GM12878 (cell line): ENCODE measurements at regions not wholly inside any gene's neighbourhood (a gene's known extent, or its start where the extent isn't known, plus 50 kb on each side); places are given as distances from the start of the nearest gene placed in this dataset.

Experiments
- ATAC-seq: fragments of 200-7000 bp; cut with Tn5 transposase; 3 replicates; pipeline ENCODE4 v1.9.1; 2020; ENCODE audit warnings: mild to moderate bottlenecking, moderate library complexity
- BruUV-seq: library from RNA; stranded (reverse); fragments of 400-500 nt; replicated peaks from 2 replicates; lab custom pipeline; 2021; lab: Mats Ljungman, UMichigan
- CTCF ChIA-PET: fragments of 300-600 bp; sonication (Branson Sonifier 250); formaldehyde crosslinking; extraction: SDS; loops from one replicate; lab custom pipeline; 2021; ENCODE audit warnings: inconsistent platforms; lab: Yijun Ruan, JAX
- POLR2A ChIA-PET: fragments of 350-600 bp; formaldehyde crosslinking; extraction: SDS; loops from one replicate; lab custom pipeline; 2021; ENCODE audit warnings: inconsistent platforms; lab: Charles Lee
- RAD21 ChIA-PET: fragments of 300-600 bp; sonication (Branson Sonifier 250); formaldehyde crosslinking; loops from one replicate; lab custom pipeline; 2023; ENCODE audit warnings: antibody characterized with exemption; ENCODE audit not compliant: unreplicated experiment; lab: Charles Lee
- SMC1A ChIA-PET: fragments of 300-600 bp; sonication (Branson Sonifier 250); formaldehyde crosslinking; loops from one replicate; lab custom pipeline; 2023; ENCODE audit not compliant: unreplicated experiment, uncharacterized antibody; lab: Charles Lee
- DNase-seq: peaks from one replicate; pipeline ENCODE4 v3.0.0-alpha.2; 2011; ENCODE audit warnings: low read depth, low spot score
- FAIRE-seq: peaks from 3 replicates; lab custom pipeline; 2011; peaks lifted over from hg19 to GRCh38; lab: Jason Lieb, UNC
- H2AFZ ChIP-seq: 2 replicates; pipeline ENCODE4 v1.6.0; 2011; ENCODE audit warnings: low read depth, low read length, control low read depth; ENCODE audit not compliant: control insufficient read depth
- H3K27ac ChIP-seq: 2 replicates; pipeline ENCODE4 v1.5.1; 2011; ENCODE audit warnings: control low read depth; ENCODE audit not compliant: control insufficient read depth, insufficient read depth
- H3K27me3 ChIP-seq, 2 experiments: replicated peaks in 1 of 2; 2 replicates each; pipeline versions ENCODE4 v1.6.0 to v1.6.1; 2011; ENCODE audit warnings: low read length in 1 of 2; ENCODE audit not compliant: control insufficient read depth in 2 of 2, insufficient read depth in 2 of 2
- H3K36me3 ChIP-seq, 2 experiments: 2 replicates each; pipeline ENCODE4 v1.5.1; 2011; ENCODE audit warnings: low read length in 1 of 2; ENCODE audit not compliant: control insufficient read depth in 2 of 2, insufficient read depth in 2 of 2
- H3K4me1 ChIP-seq: 2 replicates; pipeline ENCODE4 v1.6.1; 2011; ENCODE audit warnings: mild to moderate bottlenecking, low read length, moderate library complexity, mixed read lengths; ENCODE audit not compliant: control insufficient read depth, insufficient read depth
- H3K4me2 ChIP-seq: 2 replicates; pipeline ENCODE4 v1.6.0; 2011; ENCODE audit warnings: control low read depth; ENCODE audit not compliant: control insufficient read depth, insufficient read depth
- H3K4me3 ChIP-seq: fragments of 200-600 bp; sonication (generic); 2 replicates; pipeline ENCODE4 v1.5.1; 2016
- H3K79me2 ChIP-seq: 2 replicates; pipeline ENCODE4 v1.6.0; 2011; ENCODE audit warnings: low read length; ENCODE audit not compliant: control insufficient read depth, insufficient read depth
- H3K9ac ChIP-seq: 2 replicates; pipeline ENCODE4 v1.8.0; 2011; ENCODE audit warnings: low read length, control low read depth, mixed read lengths; ENCODE audit not compliant: control insufficient read depth, insufficient read depth
- H3K9me3 ChIP-seq: replicated peaks from 3 replicates; pipeline ENCODE4 v1.5.1; 2011; ENCODE audit warnings: mild to moderate bottlenecking, low read length; ENCODE audit not compliant: control insufficient read depth, insufficient read depth
- H4K20me1 ChIP-seq: 2 replicates; pipeline ENCODE4 v1.6.0; 2011; ENCODE audit not compliant: control insufficient read depth, insufficient read depth
- CBFB ChIP-seq: IDR thresholded peaks from 2 replicates; pipeline ENCODE4 v1.6.1; 2016; ENCODE audit warnings: antibody characterized with exemption, low read depth
- CBX5 ChIP-seq: sonication (generic); IDR thresholded peaks from 2 replicates; pipeline ENCODE4 v1.6.1; 2016; ENCODE audit warnings: low read depth, moderate library complexity, mild to moderate bottlenecking, inconsistent platforms
- GABPA ChIP-seq: IDR thresholded peaks from 2 replicates; pipeline ENCODE4 v1.6.1; 2014; ENCODE audit warnings: antibody characterized with exemption, low read depth, mild to moderate bottlenecking, inconsistent platforms
- IKZF2 ChIP-seq, 2 experiments: fragments of 450-650 bp; IDR thresholded peaks; 2 replicates each; pipeline ENCODE4 v1.6.1; 2017; ENCODE audit warnings: mild to moderate bottlenecking in 2 of 2, moderate library complexity in 2 of 2
- MEF2B ChIP-seq: fragments of 450-650 bp; IDR thresholded peaks from 2 replicates; pipeline ENCODE4 v1.6.1; 2018; ENCODE audit warnings: mild to moderate bottlenecking, moderate library complexity; ENCODE audit not compliant: partially characterized antibody, poor library complexity, severe bottlenecking
- PRDM15 ChIP-seq: fragments of 450-650 bp; formaldehyde crosslinking; IDR thresholded peaks from 2 replicates; pipeline ENCODE4 v1.4.0; 2020; ENCODE audit warnings: mild to moderate bottlenecking, moderate library complexity
- RBBP5 ChIP-seq: fragments of 200-600 bp; sonication (generic); conservative IDR thresholded peaks from 2 replicates; pipeline ENCODE4 v1.6.1; 2016
- SRF ChIP-seq, 2 experiments: IDR thresholded peaks; 2 replicates each; pipeline ENCODE4 v1.6.1; 2011; ENCODE audit warnings: low read depth in 2 of 2, low read length in 2 of 2, mild to moderate bottlenecking in 1 of 2, moderate library complexity in 1 of 2
- ZNF217 ChIP-seq: fragments of 450-650 bp; IDR thresholded peaks from 2 replicates; pipeline ENCODE4 v1.6.1; 2017; ENCODE audit warnings: antibody characterized with exemption, mild to moderate bottlenecking
- ZNF274 ChIP-seq: IDR thresholded peaks from one replicate; pipeline ENCODE4 v1.8.0; 2011; ENCODE audit not compliant: insufficient read length, insufficient read depth
- ZSCAN29 ChIP-seq: fragments of 450-650 bp; IDR thresholded peaks from 2 replicates; pipeline ENCODE4 v1.6.1; 2017; ENCODE audit warnings: mild to moderate bottlenecking, moderate library complexity
- WGBS: methylation state at CpG from one replicate; pipeline ENCODE4 v1.1.6; 2016; ENCODE audit warnings: low lambda C conversion rate; ENCODE audit not compliant: insufficient replicate concordance, insufficient coverage; ENCODE audit errors: missing lambda C conversion rate; 5-methylcytosine and 5-hydroxymethylcytosine counted together
- in situ Hi-C: fragments of 300-500 bp; cut with MboI; formaldehyde crosslinking; loops from 9 replicates; pipeline ENCODE4 v1.14.3; 2018; ENCODE audit warnings: mixed read lengths
- intact Hi-C: fragments of 100-400 bp; cut with micrococcal nuclease; formaldehyde crosslinking; loops from one replicate; pipeline ENCODE4 v1.14.2; 2022; ENCODE audit not compliant: unreplicated experiment
- TF ChIP-seq, protein P1 (sequence below): fragments of 450-650 bp; IDR thresholded peaks from 2 replicates; pipeline ENCODE4 v1.6.1; 2018; ENCODE audit warnings: borderline replicate concordance, mild to moderate bottlenecking; ENCODE audit not compliant: partially characterized antibody
- TF ChIP-seq, protein P2 (sequence below): fragments of 450-650 bp; IDR thresholded peaks from 2 replicates; pipeline ENCODE4 v1.6.1; 2017; ENCODE audit warnings: mild to moderate bottlenecking
- TF ChIP-seq, protein P3 (sequence below): fragments of 450-650 bp; IDR thresholded peaks from 2 replicates; pipeline ENCODE4 v1.6.1; 2017; ENCODE audit warnings: mild to moderate bottlenecking, moderate library complexity

GRCh38 chr22:49096476-49096875 is 731.2 kb downstream of the BRD1 start:
- BruUV-seq = no TSS peak
- Histone ChIP-seq H4K20me1 (no peaks in the 10 kb centered on the region), H3K27me3 (no peaks in the 10 kb centered on the region), H3K4me2 (no peak overlapping the region), H2AFZ (no peak overlapping the region), H3K9ac (no peak overlapping the region), H3K4me3 (no peak overlapping the region), H3K79me2 (no peaks in the 10 kb centered on the region), H3K4me1 (no peaks in the 10 kb centered on the region), H3K27ac (no peak overlapping the region), H3K36me3 (no peaks in the 10 kb centered on the region), H3K9me3 (no peaks in the 10 kb centered on the region; the same call in 2 of the 3 replicates)
- in situ Hi-C loops (no loop called here), intact Hi-C loops (no loop called here)
- ChIA-PET CTCF (no interaction called here), POLR2A (no interaction called here), SMC1A (no interaction called here), RAD21 (no interaction called here)
- WGBS = 36% methylated on average over 9 of the region's 9 CpGs
- ATAC-seq (no peak), FAIRE-seq (no peak), DNase-seq (no peak)
- TF ChIP-seq SRF (IDR thresholded peaks at IDR 0.05; ENCODE audit: low read depth in 2 of 2, low read length in 2 of 2) = no peak
- TF ChIP-seq CBFB = no peak
- no peak for TF ChIP-seq PRDM15 (CRISPR knock-in tag)
- no peak for TF ChIP-seq CBX5
- TF ChIP-seq, protein P1, sequence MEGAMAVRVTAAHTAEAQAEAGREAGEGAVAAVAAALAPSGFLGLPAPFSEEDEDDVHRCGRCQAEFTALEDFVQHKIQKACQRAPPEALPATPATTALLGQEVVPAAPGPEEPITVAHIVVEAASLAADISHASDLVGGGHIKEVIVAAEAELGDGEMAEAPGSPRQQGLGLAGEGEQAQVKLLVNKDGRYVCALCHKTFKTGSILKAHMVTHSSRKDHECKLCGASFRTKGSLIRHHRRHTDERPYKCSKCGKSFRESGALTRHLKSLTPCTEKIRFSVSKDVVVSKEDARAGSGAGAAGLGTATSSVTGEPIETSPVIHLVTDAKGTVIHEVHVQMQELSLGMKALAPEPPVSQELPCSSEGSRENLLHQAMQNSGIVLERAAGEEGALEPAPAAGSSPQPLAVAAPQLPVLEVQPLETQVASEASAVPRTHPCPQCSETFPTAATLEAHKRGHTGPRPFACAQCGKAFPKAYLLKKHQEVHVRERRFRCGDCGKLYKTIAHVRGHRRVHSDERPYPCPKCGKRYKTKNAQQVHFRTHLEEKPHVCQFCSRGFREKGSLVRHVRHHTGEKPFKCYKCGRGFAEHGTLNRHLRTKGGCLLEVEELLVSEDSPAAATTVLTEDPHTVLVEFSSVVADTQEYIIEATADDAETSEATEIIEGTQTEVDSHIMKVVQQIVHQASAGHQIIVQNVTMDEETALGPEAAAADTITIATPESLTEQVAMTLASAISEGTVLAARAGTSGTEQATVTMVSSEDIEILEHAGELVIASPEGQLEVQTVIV = no peak
- no peak for TF ChIP-seq MEF2B
- TF ChIP-seq, protein P2, sequence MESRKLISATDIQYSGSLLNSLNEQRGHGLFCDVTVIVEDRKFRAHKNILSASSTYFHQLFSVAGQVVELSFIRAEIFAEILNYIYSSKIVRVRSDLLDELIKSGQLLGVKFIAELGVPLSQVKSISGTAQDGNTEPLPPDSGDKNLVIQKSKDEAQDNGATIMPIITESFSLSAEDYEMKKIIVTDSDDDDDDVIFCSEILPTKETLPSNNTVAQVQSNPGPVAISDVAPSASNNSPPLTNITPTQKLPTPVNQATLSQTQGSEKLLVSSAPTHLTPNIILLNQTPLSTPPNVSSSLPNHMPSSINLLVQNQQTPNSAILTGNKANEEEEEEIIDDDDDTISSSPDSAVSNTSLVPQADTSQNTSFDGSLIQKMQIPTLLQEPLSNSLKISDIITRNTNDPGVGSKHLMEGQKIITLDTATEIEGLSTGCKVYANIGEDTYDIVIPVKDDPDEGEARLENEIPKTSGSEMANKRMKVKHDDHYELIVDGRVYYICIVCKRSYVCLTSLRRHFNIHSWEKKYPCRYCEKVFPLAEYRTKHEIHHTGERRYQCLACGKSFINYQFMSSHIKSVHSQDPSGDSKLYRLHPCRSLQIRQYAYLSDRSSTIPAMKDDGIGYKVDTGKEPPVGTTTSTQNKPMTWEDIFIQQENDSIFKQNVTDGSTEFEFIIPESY = no peak
- TF ChIP-seq IKZF2 (IDR thresholded peaks at IDR 0.05) = no peak
- TF ChIP-seq ZNF274 = no peak
- TF ChIP-seq, protein P3, sequence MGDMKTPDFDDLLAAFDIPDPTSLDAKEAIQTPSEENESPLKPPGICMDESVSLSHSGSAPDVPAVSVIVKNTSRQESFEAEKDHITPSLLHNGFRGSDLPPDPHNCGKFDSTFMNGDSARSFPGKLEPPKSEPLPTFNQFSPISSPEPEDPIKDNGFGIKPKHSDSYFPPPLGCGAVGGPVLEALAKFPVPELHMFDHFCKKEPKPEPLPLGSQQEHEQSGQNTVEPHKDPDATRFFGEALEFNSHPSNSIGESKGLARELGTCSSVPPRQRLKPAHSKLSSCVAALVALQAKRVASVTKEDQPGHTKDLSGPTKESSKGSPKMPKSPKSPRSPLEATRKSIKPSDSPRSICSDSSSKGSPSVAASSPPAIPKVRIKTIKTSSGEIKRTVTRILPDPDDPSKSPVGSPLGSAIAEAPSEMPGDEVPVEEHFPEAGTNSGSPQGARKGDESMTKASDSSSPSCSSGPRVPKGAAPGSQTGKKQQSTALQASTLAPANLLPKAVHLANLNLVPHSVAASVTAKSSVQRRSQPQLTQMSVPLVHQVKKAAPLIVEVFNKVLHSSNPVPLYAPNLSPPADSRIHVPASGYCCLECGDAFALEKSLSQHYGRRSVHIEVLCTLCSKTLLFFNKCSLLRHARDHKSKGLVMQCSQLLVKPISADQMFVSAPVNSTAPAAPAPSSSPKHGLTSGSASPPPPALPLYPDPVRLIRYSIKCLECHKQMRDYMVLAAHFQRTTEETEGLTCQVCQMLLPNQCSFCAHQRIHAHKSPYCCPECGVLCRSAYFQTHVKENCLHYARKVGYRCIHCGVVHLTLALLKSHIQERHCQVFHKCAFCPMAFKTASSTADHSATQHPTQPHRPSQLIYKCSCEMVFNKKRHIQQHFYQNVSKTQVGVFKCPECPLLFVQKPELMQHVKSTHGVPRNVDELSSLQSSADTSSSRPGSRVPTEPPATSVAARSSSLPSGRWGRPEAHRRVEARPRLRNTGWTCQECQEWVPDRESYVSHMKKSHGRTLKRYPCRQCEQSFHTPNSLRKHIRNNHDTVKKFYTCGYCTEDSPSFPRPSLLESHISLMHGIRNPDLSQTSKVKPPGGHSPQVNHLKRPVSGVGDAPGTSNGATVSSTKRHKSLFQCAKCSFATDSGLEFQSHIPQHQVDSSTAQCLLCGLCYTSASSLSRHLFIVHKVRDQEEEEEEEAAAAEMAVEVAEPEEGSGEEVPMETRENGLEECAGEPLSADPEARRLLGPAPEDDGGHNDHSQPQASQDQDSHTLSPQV = no peak
- TF ChIP-seq ZSCAN29 = no peak
- TF ChIP-seq GABPA = no peak
- no peak for TF ChIP-seq RBBP5
- TF ChIP-seq ZNF217 = no peak
